Heart right ventricle (tissue), 16 donors: ENCODE measurements at regions not wholly inside any gene's neighbourhood (a gene's known extent, or its start where the extent isn't known, plus 50 kb on each side); places are given as distances from the start of the nearest gene placed in this dataset.

Experiments
- ATAC-seq, 8 donors: fragments of 200-7000 bp; cut with Tn5 transposase; one replicate each; pipeline ENCODE4 v1.9.1; 2020; ENCODE audit warnings: mild to moderate bottlenecking in 8 of 8, moderate library complexity in 8 of 8, moderate number of reproducible peaks in 1 of 8
- DNase-seq, 2 donors: peaks; one replicate each; pipeline ENCODE4 v3.0.0-alpha.2; 2020
- H3K27ac ChIP-seq, 10 donors: fragments of 200-600 bp; sonication (generic) in 2 of 10; one replicate each; pipeline versions ENCODE4 v1.5.0 to v1.8.0; 2020 to 2022; ENCODE audit warnings: mild to moderate bottlenecking in 3 of 10
- H3K27me3 ChIP-seq, 7 donors: fragments of 200-600 bp; one replicate each; pipeline ENCODE4 v1.8.0; 2021 to 2022; ENCODE audit warnings: mild to moderate bottlenecking in 2 of 7
- H3K36me3 ChIP-seq, 9 donors: fragments of 200-600 bp; sonication (generic) in 1 of 9; one replicate each; pipeline versions ENCODE4 v1.5.0 to v1.8.0; 2020 to 2022; ENCODE audit warnings: mild to moderate bottlenecking in 2 of 9
- H3K4me1 ChIP-seq, 9 donors: fragments of 200-600 bp; sonication (generic) in 1 of 9; one replicate each; pipeline versions ENCODE4 v1.5.0 to v1.8.0; 2020 to 2022; ENCODE audit warnings: mild to moderate bottlenecking in 4 of 9
- H3K4me3 ChIP-seq, 10 donors: fragments of 200-600 bp; sonication (generic) in 2 of 10; one replicate each; pipeline versions ENCODE4 v1.5.0 to v1.8.0; 2020 to 2022; ENCODE audit warnings: mild to moderate bottlenecking in 7 of 10, moderate library complexity in 2 of 10
- H3K9me3 ChIP-seq, 11 donors: fragments of 200-600 bp in 10 of 11; sonication (generic) in 2 of 11; one replicate each; pipeline versions ENCODE4 v1.5.0 to v1.8.0; 2013 to 2022; ENCODE audit warnings: mild to moderate bottlenecking in 2 of 11, control low read depth in 1 of 11, moderate library complexity in 1 of 11
- WGBS, 2 donors: extraction: QIAGEN DNeasy Blood & Tissue Kit; methylation state at CpG; one replicate each; pipeline ENCODE4 v1.1.7; 2013; ENCODE audit warnings: inconsistent platforms in 1 of 2; 5-methylcytosine and 5-hydroxymethylcytosine counted together
- intact Hi-C, 10 donors: fragments of 100-400 bp; cut with DNase I; formaldehyde crosslinking; loops; one replicate each; pipeline versions ENCODE4 v1.11.1 to v1.14.2; 2022
- TF ChIP-seq, protein P1 (sequence below), 9 donors: fragments of 200-600 bp; sonication (generic) in 2 of 9; IDR thresholded peaks; one replicate each; pipeline versions ENCODE4 v1.5.0 to v1.8.0; 2021 to 2022; ENCODE audit warnings: antibody characterized with exemption in 9 of 9, mild to moderate bottlenecking in 5 of 9, moderate library complexity in 1 of 9
- donor health status: Arrhythmogenic right ventricular cardiomyopathy.
- donor health status: ischemic (EF 13 %, LVEDD 7.1; RV severe dilation, severe dysfunction).
- donor health status: healthy with polysubstance abuse.
- donor health status: DM: no; HTN: yes; CAD: no.
- donor health status: DM: no; HTN: no; CAD: no.
- donor health status: ischemic (EF 25% LVEDD 6.9; RV normal size, moderate dysfunction).
- donor health status: ischemic (EF 25% LVEDD 5.7; RV mildly dilated, moderate dysfunction).
- donor health status: healthy.
- donor health status: DM: yes; HTN: yes; CAD: no.
- donor health status: Ischemic cardiomyopathy.
- donor health status: ischemic (EF 35%, LVEDD 5.7; RV mildly dilated, moderate dysfunction).
- donor health status: nonischemic (EF 11% LVEDD 7.7; RV severe dilation, severe dysfunction).
- donor health status: DM: yes; HTN: yes; CAD: no.
- donor health status: PGD.
- donor health status: ischemic (EF 29% LVEDD 5.4; RV normal size, mild dysfunction).
- donor health status: nonischemic (EF 23%, LVEDD 6.1; RV moderate dilation, normal function).

DNA sequence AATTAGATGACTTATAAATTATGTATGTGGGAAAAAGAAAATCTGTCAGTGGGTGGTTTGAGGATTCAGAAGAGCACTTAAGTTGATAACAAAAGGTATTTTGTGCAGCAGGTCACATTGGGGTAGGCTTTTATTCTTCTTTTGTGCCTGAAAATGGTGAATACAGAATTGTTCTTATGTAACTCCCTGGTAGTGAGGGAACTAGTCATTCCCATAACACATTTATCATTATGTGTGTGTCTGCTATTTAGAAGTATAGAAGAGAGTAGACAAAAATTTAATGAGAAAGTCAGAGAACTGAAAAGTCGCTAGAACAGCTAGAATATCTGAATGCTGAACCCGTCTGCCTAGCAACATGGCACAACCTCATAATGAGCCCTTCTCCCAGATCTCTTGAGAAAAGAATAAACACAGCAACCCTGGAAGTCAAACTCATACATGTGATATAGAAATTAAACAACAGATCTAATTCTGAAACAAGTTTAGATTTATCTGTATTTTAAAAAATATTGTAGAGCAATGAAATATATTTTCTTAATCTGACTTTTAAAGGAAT is 111.8 kb upstream of the EDNRB start:
- no peak overlapping the region for H3K4me3 ChIP-seq
- ATAC-seq (no peak), DNase-seq (no peak)
- H3K4me1 ChIP-seq, result peaks cover 0 to 8% (median 0%) of the 10 kb centered on the region in 9 donors
- no peak overlapping the region for H3K27ac ChIP-seq
- no peaks in the 10 kb centered on the region for H3K27me3 ChIP-seq
- WGBS, 2 donors, result 87 to 88% methylated on average over 2 of the region's 2 CpGs
- intact Hi-C loops, result no loop called here
- TF ChIP-seq, protein P1, sequence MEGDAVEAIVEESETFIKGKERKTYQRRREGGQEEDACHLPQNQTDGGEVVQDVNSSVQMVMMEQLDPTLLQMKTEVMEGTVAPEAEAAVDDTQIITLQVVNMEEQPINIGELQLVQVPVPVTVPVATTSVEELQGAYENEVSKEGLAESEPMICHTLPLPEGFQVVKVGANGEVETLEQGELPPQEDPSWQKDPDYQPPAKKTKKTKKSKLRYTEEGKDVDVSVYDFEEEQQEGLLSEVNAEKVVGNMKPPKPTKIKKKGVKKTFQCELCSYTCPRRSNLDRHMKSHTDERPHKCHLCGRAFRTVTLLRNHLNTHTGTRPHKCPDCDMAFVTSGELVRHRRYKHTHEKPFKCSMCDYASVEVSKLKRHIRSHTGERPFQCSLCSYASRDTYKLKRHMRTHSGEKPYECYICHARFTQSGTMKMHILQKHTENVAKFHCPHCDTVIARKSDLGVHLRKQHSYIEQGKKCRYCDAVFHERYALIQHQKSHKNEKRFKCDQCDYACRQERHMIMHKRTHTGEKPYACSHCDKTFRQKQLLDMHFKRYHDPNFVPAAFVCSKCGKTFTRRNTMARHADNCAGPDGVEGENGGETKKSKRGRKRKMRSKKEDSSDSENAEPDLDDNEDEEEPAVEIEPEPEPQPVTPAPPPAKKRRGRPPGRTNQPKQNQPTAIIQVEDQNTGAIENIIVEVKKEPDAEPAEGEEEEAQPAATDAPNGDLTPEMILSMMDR (IDR thresholded peaks at IDR 0.05), result no peak
- no peaks in the 10 kb centered on the region for H3K36me3 ChIP-seq
- H3K9me3 ChIP-seq, result peaks cover 0 to 2% (median 0%) of the 10 kb centered on the region in 11 donors

DNA sequence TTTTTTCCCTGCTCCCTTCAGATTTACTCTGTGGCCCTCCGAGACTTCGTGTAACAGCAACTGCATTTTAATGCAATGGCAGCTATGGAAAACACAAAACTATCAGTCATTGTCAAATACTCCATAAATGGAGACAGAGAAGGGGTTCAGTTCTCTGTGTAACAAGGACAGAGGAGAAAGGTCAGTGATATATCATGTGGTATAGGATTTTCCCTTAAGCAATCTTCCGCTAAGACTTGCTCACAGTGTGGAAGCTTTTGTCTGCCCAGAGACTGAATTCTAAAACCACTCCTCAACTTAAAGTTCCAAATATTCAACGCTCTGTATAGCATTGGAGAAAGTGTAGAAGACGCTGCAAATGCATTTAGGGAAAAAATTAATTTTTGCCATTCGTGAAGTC is 111.3 kb upstream of the EDNRB start:
- intact Hi-C loops, result no loop called here
- TF ChIP-seq, protein P1 (IDR thresholded peaks at IDR 0.05), result no peak
- no peaks in the 10 kb centered on the region for H3K27me3 ChIP-seq
- peaks cover 0 to 7% (median 1%) of the 10 kb centered on the region in 11 donors for H3K9me3 ChIP-seq
- 92 to 93% methylated on average over 6 of the region's 6 CpGs for WGBS, 2 donors
- H3K27ac ChIP-seq, result no peak overlapping the region
- DNase-seq (no peak), ATAC-seq (no peak)
- no peaks in the 10 kb centered on the region for H3K36me3 ChIP-seq
- peaks cover 0 to 8% (median 0%) of the 10 kb centered on the region in 9 donors for H3K4me1 ChIP-seq
- no peak overlapping the region for H3K4me3 ChIP-seq

DNA sequence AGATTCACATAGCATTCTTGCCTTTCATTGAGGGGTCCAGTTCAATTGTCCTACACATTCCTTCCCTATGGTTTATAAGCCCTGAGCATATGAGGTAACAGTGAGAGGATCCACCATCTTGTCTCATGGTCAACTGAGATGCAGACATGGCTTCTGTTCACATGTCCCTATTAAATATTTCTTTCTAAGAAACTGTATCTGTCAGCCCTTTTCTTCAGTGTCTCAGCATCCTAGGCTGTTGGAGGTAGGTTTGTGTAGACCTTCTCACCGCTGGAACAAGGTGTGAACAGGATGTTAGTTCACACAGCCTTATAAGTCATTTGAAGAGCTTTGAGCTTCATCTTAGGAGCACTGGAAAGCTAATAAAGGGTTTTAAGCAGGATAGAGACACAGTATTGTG is 110.3 kb upstream of the EDNRB start:
- ATAC-seq, result no peak
- TF ChIP-seq, protein P1 (IDR thresholded peaks at IDR 0.05), result no peak
- no peak overlapping the region for H3K27ac ChIP-seq
- H3K36me3 ChIP-seq, result no peaks in the 10 kb centered on the region
- no peak for DNase-seq
- no peaks in the 10 kb centered on the region for H3K27me3 ChIP-seq
- H3K9me3 ChIP-seq, result peaks cover 0 to 12% (median 7%) of the 10 kb centered on the region in 11 donors
- WGBS, 2 donors, result 91% methylated on average over 1 of the region's 1 CpG
- H3K4me3 ChIP-seq, result no peak overlapping the region
- intact Hi-C loops, result no loop called here
- peaks cover 0 to 8% (median 0%) of the 10 kb centered on the region in 9 donors for H3K4me1 ChIP-seq

DNA sequence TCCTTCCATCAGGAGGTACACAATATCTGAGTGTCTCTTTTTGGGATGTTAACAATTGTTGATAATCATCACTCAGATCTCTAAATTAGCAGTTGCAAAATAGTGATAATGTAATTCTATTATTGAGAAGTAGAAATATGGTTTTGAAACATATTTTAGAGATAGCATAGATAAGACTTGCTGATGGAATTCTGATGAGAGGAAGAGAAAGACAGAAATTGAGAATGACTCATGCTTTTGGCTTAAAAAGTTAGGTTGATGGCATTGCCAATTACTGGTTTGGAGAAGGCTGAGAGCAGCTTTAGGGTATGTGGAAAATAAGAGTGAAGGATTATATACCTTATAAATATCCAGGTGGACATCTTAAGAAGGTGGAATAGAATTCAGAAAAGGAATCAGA is 106.4 kb upstream of the EDNRB start:
- no peak for DNase-seq
- H3K27ac ChIP-seq, result no peak overlapping the region
- ATAC-seq, result no peak
- TF ChIP-seq, protein P1 (IDR thresholded peaks at IDR 0.05), result no peak
- no peaks in the 10 kb centered on the region for H3K27me3 ChIP-seq
- peaks cover 0 to 16% (median 9%) of the 10 kb centered on the region in 9 donors for H3K4me1 ChIP-seq
- H3K4me3 ChIP-seq, result no peak overlapping the region
- peaks cover 0 to 12% (median 7%) of the 10 kb centered on the region in 11 donors for H3K9me3 ChIP-seq
- no peaks in the 10 kb centered on the region for H3K36me3 ChIP-seq
- intact Hi-C loops, result no loop called here
